ENCODE measurements at regions not wholly inside any gene's neighbourhood (a gene's known extent, or its start where the extent isn't known, plus 50 kb on each side); places are given as distances from the start of the nearest gene placed in this dataset.
"Not testable (repeated sequence)": the region's sequence is repeated elsewhere in the genome, so short reads cannot be mapped to it uniquely, and the experiment has no call there.

GRCh38 chr3:137463131-137463530, 301.0 kb upstream of the SOX14 start:
- DNase-seq: no peak

GRCh38 chr3:137464341-137464740, 299.8 kb upstream of the SOX14 start:
- DNase-seq: no peak

- no peak for DNase-seq
These were observed 295.7 kb upstream of the SOX14 start for GRCh38 chr3:137468446-137468845.

- DNase-seq: no peak
These were observed 294.9 kb upstream of the SOX14 start for GRCh38 chr3:137469263-137469662.

- no peak for DNase-seq
These were observed 293.0 kb upstream of the SOX14 start for GRCh38 chr3:137471130-137471529.

- no peak for DNase-seq
These were observed 292.4 kb upstream of the SOX14 start for GRCh38 chr3:137471558-137472204.

GRCh38 chr3:137477614-137478013, 286.5 kb upstream of the SOX14 start:
- DNase-seq: no peak

- DNase-seq: peak; percentile 33
These were observed 254.6 kb upstream of the SOX14 start for GRCh38 chr3:137509354-137510045.

GRCh38 chr3:137511655-137512054, 252.5 kb upstream of the SOX14 start:
- DNase-seq: no peak

- DNase-seq: no peak
These were observed 249.3 kb upstream of the SOX14 start for GRCh38 chr3:137514853-137515252.

GRCh38 chr3:137519602-137520001, 244.5 kb upstream of the SOX14 start:
- DNase-seq: no peak

- DNase-seq: no peak
These were observed 239.4 kb upstream of the SOX14 start for GRCh38 chr3:137524751-137525150.

- DNase-seq: no peak
These were observed 238.6 kb upstream of the SOX14 start for GRCh38 chr3:137525471-137525870.

GRCh38 chr3:137542049-137542448, 222.1 kb upstream of the SOX14 start:
- DNase-seq: no peak

- DNase-seq: no peak
These were observed 209.9 kb upstream of the SOX14 start for GRCh38 chr3:137554242-137554641.

GRCh38 chr3:137568880-137569279, 195.2 kb upstream of the SOX14 start:
- no peak for DNase-seq

- DNase-seq: no peak
These were observed 191.2 kb upstream of the SOX14 start for GRCh38 chr3:137572931-137573330.

GRCh38 chr3:137582484-137582883, 181.6 kb upstream of the SOX14 start:
- no peak for DNase-seq

- DNase-seq: no peak
These were observed 180.9 kb upstream of the SOX14 start for GRCh38 chr3:137583256-137583655.

- no peak for DNase-seq
These were observed 175.2 kb upstream of the SOX14 start for GRCh38 chr3:137588871-137589270.

- DNase-seq: not testable (repeated sequence)
These were observed 168.7 kb upstream of the SOX14 start for GRCh38 chr3:137595415-137595814.

GRCh38 chr3:137610723-137611122, 153.4 kb upstream of the SOX14 start:
- no peak for DNase-seq

GRCh38 chr3:137612291-137612690, 151.8 kb upstream of the SOX14 start:
- no peak for DNase-seq

- DNase-seq: no peak
These were observed 148.3 kb upstream of the SOX14 start for GRCh38 chr3:137615659-137616418.

All from NCI-H345 (cell line).